ENCODE measurements at regions not wholly inside any gene's neighbourhood (a gene's known extent, or its start where the extent isn't known, plus 50 kb on each side); places are given as distances from the start of the nearest gene placed in this dataset.

DNA sequence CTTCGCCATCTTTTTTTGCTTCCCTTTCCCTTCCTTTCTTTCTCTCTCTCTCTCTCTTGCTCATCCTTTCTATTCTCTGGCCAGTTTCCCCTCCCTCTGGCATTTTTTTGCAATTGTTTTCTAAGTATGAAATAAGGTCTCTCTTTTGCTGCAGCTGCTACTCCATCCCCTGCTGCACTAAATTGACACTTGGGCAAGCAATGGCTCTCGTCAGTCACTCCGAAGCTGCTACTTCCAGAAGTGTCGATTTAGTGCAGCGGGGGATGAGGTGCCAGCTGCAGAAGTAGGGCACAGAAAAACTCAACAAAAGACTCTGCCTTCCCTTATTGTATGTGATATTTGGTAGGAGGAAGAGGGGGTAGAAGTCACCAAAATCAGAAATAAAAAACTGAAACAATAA, 642.3 kb downstream of the RWDD3 start:
- TF ChIP-seq POLR2A (IDR thresholded peaks at IDR 0.05) (no peak), POLR2AphosphoS5 (IDR thresholded peaks at IDR 0.05) (no peak)
- TF ChIP-seq, protein P1, sequence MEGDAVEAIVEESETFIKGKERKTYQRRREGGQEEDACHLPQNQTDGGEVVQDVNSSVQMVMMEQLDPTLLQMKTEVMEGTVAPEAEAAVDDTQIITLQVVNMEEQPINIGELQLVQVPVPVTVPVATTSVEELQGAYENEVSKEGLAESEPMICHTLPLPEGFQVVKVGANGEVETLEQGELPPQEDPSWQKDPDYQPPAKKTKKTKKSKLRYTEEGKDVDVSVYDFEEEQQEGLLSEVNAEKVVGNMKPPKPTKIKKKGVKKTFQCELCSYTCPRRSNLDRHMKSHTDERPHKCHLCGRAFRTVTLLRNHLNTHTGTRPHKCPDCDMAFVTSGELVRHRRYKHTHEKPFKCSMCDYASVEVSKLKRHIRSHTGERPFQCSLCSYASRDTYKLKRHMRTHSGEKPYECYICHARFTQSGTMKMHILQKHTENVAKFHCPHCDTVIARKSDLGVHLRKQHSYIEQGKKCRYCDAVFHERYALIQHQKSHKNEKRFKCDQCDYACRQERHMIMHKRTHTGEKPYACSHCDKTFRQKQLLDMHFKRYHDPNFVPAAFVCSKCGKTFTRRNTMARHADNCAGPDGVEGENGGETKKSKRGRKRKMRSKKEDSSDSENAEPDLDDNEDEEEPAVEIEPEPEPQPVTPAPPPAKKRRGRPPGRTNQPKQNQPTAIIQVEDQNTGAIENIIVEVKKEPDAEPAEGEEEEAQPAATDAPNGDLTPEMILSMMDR (IDR thresholded peaks at IDR 0.05): no peak

All from upper lobe of left lung (tissue), 4 donors.